Esophagus squamous epithelium (tissue), 5 donors: ENCODE measurements at regions not wholly inside any gene's neighbourhood (a gene's known extent, or its start where the extent isn't known, plus 50 kb on each side); places are given as distances from the start of the nearest gene placed in this dataset.

Experiments
- DNase-seq: peaks from one replicate; lab custom pipeline; 2025; lab: John Stamatoyannopoulos, UW
- H3K27ac ChIP-seq, 4 donors: fragments of 200-600 bp; sonication (generic); one replicate each; pipeline ENCODE4 v1.5.1; 2016 to 2019; ENCODE audit warnings: mild to moderate bottlenecking in 1 of 4
- H3K27me3 ChIP-seq, 4 donors: fragments of 200-600 bp; sonication (generic); 1 replicate in 3 of 4; 2 replicates in 1 of 4; pipeline versions ENCODE4 v1.5.1 to v1.6.0; 2017 to 2021; ENCODE audit warnings: antibody characterized with exemption in 1 of 4
- H3K36me3 ChIP-seq, 3 donors: fragments of 200-600 bp; sonication (generic); one replicate each; pipeline ENCODE4 v1.5.1; 2016 to 2019
- H3K4me1 ChIP-seq, 3 donors: fragments of 200-600 bp; sonication (generic); one replicate each; pipeline ENCODE4 v1.5.1; 2017 to 2019
- H3K4me3 ChIP-seq, 4 donors: fragments of 200-600 bp; sonication (generic); 1 replicate in 3 of 4; 2 replicates in 1 of 4; pipeline ENCODE4 v1.5.1; 2016 to 2019; ENCODE audit warnings: mild to moderate bottlenecking in 2 of 4, moderate library complexity in 1 of 4
- H3K9me3 ChIP-seq, 3 donors: fragments of 200-600 bp; sonication (generic); one replicate each; pipeline ENCODE4 v1.5.1; 2016 to 2019
- POLR2A ChIP-seq, 4 donors: fragments of 450-650 bp; IDR thresholded peaks; one replicate each; pipeline ENCODE4 v1.6.1; 2017; ENCODE audit warnings: antibody characterized with exemption in 4 of 4, mild to moderate bottlenecking in 4 of 4, moderate library complexity in 3 of 4
- WGBS, 2 donors: methylation state at CpG; one replicate each; pipeline ENCODE4 v1.1.5; 2018; 5-methylcytosine and 5-hydroxymethylcytosine counted together
- intact Hi-C: fragments of 100-400 bp; cut with DNase I; formaldehyde crosslinking; loops from one replicate; pipeline ENCODE4 v1.15.0; 2022
- TF ChIP-seq, protein P1 (sequence below), 6 experiments: fragments of 450-650 bp in 4 of 6; fragments of 200-600 bp in 2 of 6; sonication (generic) in 2 of 6; IDR thresholded peaks; one replicate each; pipeline ENCODE4 v1.5.1; 2016 to 2019; ENCODE audit warnings: antibody characterized with exemption in 6 of 6, mild to moderate bottlenecking in 4 of 6, moderate library complexity in 4 of 6
- donor health status: DM: yes; HTN: yes; CAD: no.

DNA sequence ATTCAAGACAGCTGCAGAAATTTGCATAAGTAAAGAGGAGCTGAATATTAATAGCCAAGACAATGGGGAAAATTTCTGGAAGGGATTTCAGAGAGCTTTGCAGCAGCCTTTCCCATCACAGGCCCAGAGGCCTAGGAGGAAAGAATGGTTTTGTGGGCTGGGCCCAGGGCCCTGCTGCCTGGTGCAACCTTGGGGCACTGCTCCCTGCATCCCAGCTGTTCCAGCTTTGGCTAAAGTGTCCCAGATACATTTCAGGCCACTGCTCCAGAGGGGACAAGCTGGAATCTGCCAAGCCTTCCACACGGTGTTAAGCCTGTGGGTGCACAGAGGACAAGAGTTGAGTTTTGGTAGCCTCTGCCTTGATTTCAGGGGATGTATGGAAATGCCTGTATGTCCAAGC lies 185.6 kb upstream of the SFRP2 start:
- Histone ChIP-seq H3K36me3 (no peaks in the 10 kb centered on the region), H3K27ac (no peak overlapping the region), H3K4me3 (no peak overlapping the region), H3K9me3 (peaks cover 0 to 8% (median 7%) of the 10 kb centered on the region in 3 donors), H3K4me1 (no peaks in the 10 kb centered on the region), H3K27me3 (no peaks in the 10 kb centered on the region)
- TF ChIP-seq, protein P1, sequence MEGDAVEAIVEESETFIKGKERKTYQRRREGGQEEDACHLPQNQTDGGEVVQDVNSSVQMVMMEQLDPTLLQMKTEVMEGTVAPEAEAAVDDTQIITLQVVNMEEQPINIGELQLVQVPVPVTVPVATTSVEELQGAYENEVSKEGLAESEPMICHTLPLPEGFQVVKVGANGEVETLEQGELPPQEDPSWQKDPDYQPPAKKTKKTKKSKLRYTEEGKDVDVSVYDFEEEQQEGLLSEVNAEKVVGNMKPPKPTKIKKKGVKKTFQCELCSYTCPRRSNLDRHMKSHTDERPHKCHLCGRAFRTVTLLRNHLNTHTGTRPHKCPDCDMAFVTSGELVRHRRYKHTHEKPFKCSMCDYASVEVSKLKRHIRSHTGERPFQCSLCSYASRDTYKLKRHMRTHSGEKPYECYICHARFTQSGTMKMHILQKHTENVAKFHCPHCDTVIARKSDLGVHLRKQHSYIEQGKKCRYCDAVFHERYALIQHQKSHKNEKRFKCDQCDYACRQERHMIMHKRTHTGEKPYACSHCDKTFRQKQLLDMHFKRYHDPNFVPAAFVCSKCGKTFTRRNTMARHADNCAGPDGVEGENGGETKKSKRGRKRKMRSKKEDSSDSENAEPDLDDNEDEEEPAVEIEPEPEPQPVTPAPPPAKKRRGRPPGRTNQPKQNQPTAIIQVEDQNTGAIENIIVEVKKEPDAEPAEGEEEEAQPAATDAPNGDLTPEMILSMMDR (IDR thresholded peaks at IDR 0.05), result no peak
- TF ChIP-seq POLR2A (IDR thresholded peaks at IDR 0.05), result no peak
- no peak for DNase-seq
- intact Hi-C loops, result no loop called here
- WGBS, 2 donors, result 75% methylated on average over 1 of the region's 1 CpG; no CpG with 5 or more reads in 1 of the 2 donors

DNA sequence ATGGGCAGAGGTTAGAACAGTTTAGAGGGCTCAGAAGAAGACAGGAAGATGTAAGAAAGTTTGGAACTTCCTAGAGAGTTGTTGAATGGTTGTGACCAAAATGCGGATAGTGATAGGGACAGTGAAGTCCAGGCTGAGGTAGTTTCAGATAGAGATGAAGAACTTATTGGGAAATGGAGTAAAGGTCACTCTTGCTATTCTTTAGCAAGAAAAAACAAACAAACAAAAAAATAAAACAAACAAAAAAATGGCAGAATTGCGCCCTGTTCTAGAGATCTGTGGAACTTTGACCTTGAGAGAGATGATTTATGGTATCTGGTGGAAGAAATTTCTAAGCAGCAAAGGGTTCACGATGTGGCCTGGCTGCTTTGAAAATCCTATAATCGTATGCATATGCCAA lies 185.1 kb upstream of the SFRP2 start:
- intact Hi-C loops, result no loop called here
- no peak for DNase-seq
- 41 to 46% methylated on average over 4 of the region's 4 CpGs for WGBS, 2 donors

DNA sequence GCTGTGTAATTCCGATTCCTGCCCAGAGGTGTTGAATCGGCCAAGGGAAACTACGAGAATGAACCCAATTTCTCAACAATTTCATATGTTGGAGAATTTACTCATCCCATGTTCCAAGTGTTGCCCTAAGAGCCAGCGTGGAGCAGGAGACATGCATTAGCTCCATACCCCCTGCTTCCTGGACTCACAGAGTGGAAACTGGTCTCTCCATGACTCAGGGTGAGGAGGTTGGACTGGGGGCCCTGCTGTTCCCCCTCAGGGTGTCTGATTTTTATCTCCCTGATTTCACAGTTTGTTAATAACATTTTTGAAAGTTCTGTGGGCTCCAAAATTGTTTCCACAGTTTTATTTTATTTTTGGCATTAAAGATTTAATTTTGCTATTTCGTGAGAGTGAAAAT lies 183.0 kb upstream of the SFRP2 start:
- peaks cover 0 to 8% (median 7%) of the 10 kb centered on the region in 3 donors for H3K9me3 ChIP-seq
- no peaks in the 10 kb centered on the region for H3K27me3 ChIP-seq
- no peak for DNase-seq
- intact Hi-C loops, result no loop called here
- H3K36me3 ChIP-seq, result no peaks in the 10 kb centered on the region
- no peak overlapping the region for H3K27ac ChIP-seq
- TF ChIP-seq POLR2A (IDR thresholded peaks at IDR 0.05), result no peak
- TF ChIP-seq, protein P1 (IDR thresholded peaks at IDR 0.05), result no peak
- no peak overlapping the region for H3K4me3 ChIP-seq
- H3K4me1 ChIP-seq, result no peaks in the 10 kb centered on the region
- WGBS, 2 donors, result 83 to 88% methylated on average over 5 of the region's 5 CpGs

More for the DNA sequence above, 185.1 kb upstream of the SFRP2 start:
- TF ChIP-seq, protein P1 (IDR thresholded peaks at IDR 0.05), result no peak
- no peak for TF ChIP-seq POLR2A (IDR thresholded peaks at IDR 0.05)
- Histone ChIP-seq H3K27me3 (no peaks in the 10 kb centered on the region), H3K36me3 (no peaks in the 10 kb centered on the region), H3K4me1 (no peaks in the 10 kb centered on the region), H3K9me3 (peaks cover 0 to 8% (median 7%) of the 10 kb centered on the region in 3 donors), H3K4me3 (no peak overlapping the region), H3K27ac (no peak overlapping the region)

DNA sequence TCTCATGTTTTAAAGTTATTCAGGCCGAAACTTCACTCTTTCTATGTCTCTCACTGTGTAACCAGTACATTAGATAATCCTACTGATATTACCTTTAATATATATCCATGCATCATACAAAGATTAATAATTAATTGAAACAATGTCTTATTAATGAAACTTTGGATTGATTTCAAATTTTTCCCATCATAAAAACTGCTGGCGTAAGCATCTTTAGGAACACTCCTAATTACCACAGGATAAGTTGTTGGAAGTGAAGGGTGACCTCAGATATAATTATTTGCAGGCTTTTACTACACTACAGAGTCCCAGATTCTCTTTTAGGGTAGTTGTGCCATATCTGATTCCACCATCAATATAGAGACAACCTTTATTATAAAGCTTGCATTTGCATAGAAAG lies 181.3 kb upstream of the SFRP2 start:
- intact Hi-C loops, result no loop called here

DNA sequence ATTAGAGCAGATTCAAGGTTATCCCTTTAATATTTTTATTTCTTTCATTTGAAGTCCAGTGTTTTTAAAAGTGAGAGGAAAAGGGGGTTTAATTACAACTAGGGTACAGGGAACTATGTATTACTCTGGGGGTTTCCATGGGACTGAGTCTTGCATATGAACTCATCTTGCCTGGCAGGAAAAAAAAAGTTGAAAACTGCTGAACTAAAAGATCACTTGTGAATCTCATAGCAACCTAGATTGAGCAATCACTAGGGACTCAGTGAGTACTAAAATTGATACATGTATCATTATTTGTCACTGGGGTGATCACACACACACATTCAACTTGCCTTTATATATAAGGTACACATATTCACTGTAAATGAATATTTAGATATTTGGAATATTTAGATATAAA lies 180.7 kb upstream of the SFRP2 start:
- intact Hi-C loops, result no loop called here
- H3K36me3 ChIP-seq, result no peaks in the 10 kb centered on the region
- DNase-seq, result no peak
- no peaks in the 10 kb centered on the region for H3K27me3 ChIP-seq
- H3K27ac ChIP-seq, result no peak overlapping the region
- TF ChIP-seq, protein P1 (IDR thresholded peaks at IDR 0.05), result no peak
- TF ChIP-seq POLR2A (IDR thresholded peaks at IDR 0.05), result no peak
- no peak overlapping the region for H3K4me3 ChIP-seq
- no peaks in the 10 kb centered on the region for H3K4me1 ChIP-seq
- H3K9me3 ChIP-seq, result peaks cover 0 to 5% (median 4%) of the 10 kb centered on the region in 3 donors

More for the DNA sequence above, 181.3 kb upstream of the SFRP2 start:
- TF ChIP-seq, protein P1 (IDR thresholded peaks at IDR 0.05), result no peak
- TF ChIP-seq POLR2A (IDR thresholded peaks at IDR 0.05), result no peak
- peaks cover 0 to 8% (median 7%) of the 10 kb centered on the region in 3 donors for H3K9me3 ChIP-seq
- H3K4me1 ChIP-seq, result no peaks in the 10 kb centered on the region
- no peak overlapping the region for H3K4me3 ChIP-seq
- WGBS, 2 donors, result 89 to 90% methylated on average over 2 of the region's 2 CpGs
- no peak for DNase-seq
- no peak overlapping the region for H3K27ac ChIP-seq
- no peaks in the 10 kb centered on the region for H3K36me3 ChIP-seq
- no peaks in the 10 kb centered on the region for H3K27me3 ChIP-seq
